Stimulated activated CD4-positive, alpha-beta T cell treated with anti-CD3 and anti-CD28 coated beads, Interleukin-4, amount 100 ng/mL, for 48 hours (primary cell): ENCODE measurements at regions not wholly inside any gene's neighbourhood (a gene's known extent, or its start where the extent isn't known, plus 50 kb on each side); places are given as distances from the start of the nearest gene placed in this dataset.

Experiments
- DNase-seq, 2 donors: peaks; one replicate each; pipeline ENCODE4 v3.0.0-alpha.2; 2020; ENCODE audit warnings: low read depth in 2 of 2

- DNase-seq, result no peak
These were observed 771.7 kb upstream of the SALL3 start for GRCh38 chr18:78207942-78208341.

- DNase-seq, result no peak
These were observed 771.2 kb upstream of the SALL3 start for GRCh38 chr18:78208461-78208860.

- DNase-seq, result no peak
These were observed 766.1 kb upstream of the SALL3 start for GRCh38 chr18:78213361-78213994.

GRCh38 chr18:78221496-78221895 lies 758.1 kb upstream of the SALL3 start:
- no peak for DNase-seq

- no peak for DNase-seq
These were observed 750.6 kb upstream of the SALL3 start for GRCh38 chr18:78228974-78229373.

- DNase-seq, result no peak
These were observed 748.7 kb upstream of the SALL3 start for GRCh38 chr18:78230911-78231310.

GRCh38 chr18:78232196-78232595 lies 747.4 kb upstream of the SALL3 start:
- DNase-seq, result no peak

GRCh38 chr18:78237864-78238263 lies 741.8 kb upstream of the SALL3 start:
- DNase-seq, result no peak

GRCh38 chr18:78238404-78239089 lies 741.1 kb upstream of the SALL3 start:
- no peak for DNase-seq

GRCh38 chr18:78239090-78239457 lies 740.5 kb upstream of the SALL3 start:
- DNase-seq, result no peak

- DNase-seq, result no peak
These were observed 739.5 kb upstream of the SALL3 start for GRCh38 chr18:78240101-78240500.

- DNase-seq, result no peak
These were observed 738.9 kb upstream of the SALL3 start for GRCh38 chr18:78240627-78241252.

- no peak for DNase-seq
These were observed 737.9 kb upstream of the SALL3 start for GRCh38 chr18:78241535-78242253.

GRCh38 chr18:78242254-78242643 lies 737.4 kb upstream of the SALL3 start:
- no peak for DNase-seq

- no peak for DNase-seq
These were observed 736.8 kb upstream of the SALL3 start for GRCh38 chr18:78242806-78243205.

GRCh38 chr18:78244779-78245178 lies 734.8 kb upstream of the SALL3 start:
- DNase-seq, result no peak

GRCh38 chr18:78245451-78245850 lies 734.2 kb upstream of the SALL3 start:
- DNase-seq, result no peak

- no peak for DNase-seq
These were observed 733.6 kb upstream of the SALL3 start for GRCh38 chr18:78246050-78246449.

GRCh38 chr18:78246588-78246987 lies 733.0 kb upstream of the SALL3 start:
- DNase-seq, result no peak

- DNase-seq, result no peak
These were observed 731.9 kb upstream of the SALL3 start for GRCh38 chr18:78247615-78248289.

GRCh38 chr18:78255013-78255412 lies 724.6 kb upstream of the SALL3 start:
- DNase-seq, result no peak
